Muscle layer of duodenum (tissue), 2 donors: ENCODE measurements at regions not wholly inside any gene's neighbourhood (a gene's known extent, or its start where the extent isn't known, plus 50 kb on each side); places are given as distances from the start of the nearest gene placed in this dataset.

Experiments used
- H3K27ac ChIP-seq: one replicate; pipeline ENCODE4 v1.7.0; 2013; ENCODE audit warnings: mild to moderate bottlenecking, low read length
- H3K27me3 ChIP-seq: one replicate; pipeline ENCODE4 v1.7.0; 2013; ENCODE audit warnings: low read depth, mild to moderate bottlenecking, control low read depth, low read length
- H3K36me3 ChIP-seq, 2 donors: one replicate each; pipeline ENCODE4 v1.7.0; 2013; ENCODE audit warnings: low read length in 2 of 2, control low read depth in 1 of 2, mild to moderate bottlenecking in 1 of 2; ENCODE audit not compliant: insufficient read depth in 2 of 2, control insufficient read depth in 1 of 2
- H3K4me1 ChIP-seq, 2 donors: one replicate each; pipeline ENCODE4 v1.7.0; 2013; ENCODE audit warnings: low read length in 2 of 2, mild to moderate bottlenecking in 2 of 2, control low read depth in 1 of 2, moderate library complexity in 1 of 2; ENCODE audit not compliant: insufficient read depth in 2 of 2, control insufficient read depth in 1 of 2
- H3K4me3 ChIP-seq, 2 donors: one replicate each; pipeline ENCODE4 v1.7.0; 2013; ENCODE audit warnings: low read length in 2 of 2, low read depth in 1 of 2, mild to moderate bottlenecking in 1 of 2
- H3K9me3 ChIP-seq, 2 donors: one replicate each; pipeline ENCODE4 v1.7.0; 2013; ENCODE audit warnings: low read length in 2 of 2, control low read depth in 1 of 2, mild to moderate bottlenecking in 1 of 2; ENCODE audit not compliant: control insufficient read depth in 1 of 2
- donor health status: healthy.

- H3K4me3 ChIP-seq: no peak overlapping the region
- H3K9me3 ChIP-seq: no peaks in the 10 kb centered on the region
- no peaks in the 10 kb centered on the region for H3K36me3 ChIP-seq
- no peaks in the 10 kb centered on the region for H3K27me3 ChIP-seq
- no peak overlapping the region for H3K27ac ChIP-seq
- peaks cover 0 to 3% of the 10 kb centered on the region in 2 donors for H3K4me1 ChIP-seq
Measured at GRCh38 chr2:198268519-198268918, 464.1 kb downstream of the PLCL1 start.

DNA sequence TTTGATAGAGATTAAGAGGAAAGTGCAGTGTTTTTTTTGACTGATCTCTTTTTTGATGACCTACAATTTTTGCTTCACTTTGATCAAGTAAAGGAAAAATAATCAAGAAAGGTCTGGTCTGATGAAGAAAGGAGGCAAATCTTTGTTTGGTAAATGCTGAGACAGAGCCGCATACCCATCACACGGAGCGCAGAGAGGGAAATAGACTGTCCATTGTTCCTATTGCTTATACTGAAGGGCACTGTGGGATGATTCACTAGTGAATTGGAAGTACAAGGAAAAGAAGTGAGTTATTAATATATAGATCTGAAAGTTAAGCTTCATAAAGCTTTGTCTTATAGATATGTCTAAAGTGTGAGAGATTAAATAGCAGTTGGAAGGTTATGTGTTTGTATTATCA lies 455.1 kb downstream of the PLCL1 start:
- H3K4me3 ChIP-seq: no peak overlapping the region
- H3K27ac ChIP-seq: no peak overlapping the region
- no peaks in the 10 kb centered on the region for H3K27me3 ChIP-seq
- peaks cover 0 to 5% of the 10 kb centered on the region in 2 donors for H3K4me1 ChIP-seq
- H3K36me3 ChIP-seq: no peaks in the 10 kb centered on the region
- no peaks in the 10 kb centered on the region for H3K9me3 ChIP-seq

DNA sequence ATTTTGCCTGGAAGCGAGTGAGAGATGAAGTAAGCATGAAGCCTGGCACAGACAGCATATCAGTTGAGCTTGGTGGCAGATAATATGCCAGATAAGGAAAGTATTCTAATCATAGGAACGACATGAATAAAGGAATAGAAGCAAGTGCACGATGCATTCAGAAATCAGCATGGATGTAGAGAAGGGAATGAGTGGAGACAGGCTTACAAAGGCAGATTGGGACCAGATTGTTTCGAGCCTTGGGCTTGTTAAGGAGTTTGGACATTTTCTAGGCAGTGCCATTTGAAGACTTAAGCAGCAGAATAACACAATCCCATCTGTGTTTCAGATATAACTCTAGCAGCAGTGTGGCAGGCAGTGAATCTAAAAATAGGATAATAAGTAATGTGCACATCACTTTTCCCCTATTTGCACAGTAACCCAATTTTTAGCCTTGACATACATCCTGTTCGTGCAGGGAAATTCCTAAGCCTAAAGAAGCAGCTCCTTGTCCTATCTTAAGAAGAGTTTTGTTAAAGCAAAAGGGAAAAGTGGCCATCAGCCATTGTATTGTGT lies 450.2 kb downstream of the PLCL1 start:
- no peaks in the 10 kb centered on the region for H3K9me3 ChIP-seq
- no peak overlapping the region for H3K4me3 ChIP-seq
- H3K36me3 ChIP-seq: no peaks in the 10 kb centered on the region
- no peaks in the 10 kb centered on the region for H3K27me3 ChIP-seq
- peaks cover 0 to 6% of the 10 kb centered on the region in 2 donors for H3K4me1 ChIP-seq
- no peak overlapping the region for H3K27ac ChIP-seq

- H3K4me3 ChIP-seq: no peak overlapping the region
- no peak overlapping the region for H3K27ac ChIP-seq
- no peaks in the 10 kb centered on the region for H3K36me3 ChIP-seq
- peaks cover 0 to 6% of the 10 kb centered on the region in 2 donors for H3K4me1 ChIP-seq
- no peaks in the 10 kb centered on the region for H3K27me3 ChIP-seq
- H3K9me3 ChIP-seq: no peaks in the 10 kb centered on the region
Measured at GRCh38 chr2:198253995-198254394, 449.6 kb downstream of the PLCL1 start.

DNA sequence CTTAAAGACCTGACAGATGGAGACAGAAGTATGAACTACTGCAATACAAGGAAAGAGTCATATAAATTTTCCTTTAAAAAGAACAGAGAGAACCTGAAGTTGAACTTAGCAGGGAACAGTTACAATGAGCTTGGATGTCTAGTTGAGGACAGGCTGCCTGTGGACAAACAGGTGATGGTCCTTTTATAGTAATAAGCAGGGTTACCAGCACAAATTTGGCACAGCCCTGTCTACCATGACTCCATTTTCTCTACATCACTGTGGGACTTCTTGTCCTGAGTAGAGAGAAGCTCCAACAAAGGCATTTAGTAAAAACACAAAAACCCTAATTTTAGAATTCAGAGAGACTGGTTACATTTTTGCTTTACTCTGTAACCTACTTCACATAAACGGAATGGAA lies 448.1 kb downstream of the PLCL1 start:
- H3K4me3 ChIP-seq: no peak overlapping the region
- no peaks in the 10 kb centered on the region for H3K36me3 ChIP-seq
- no peaks in the 10 kb centered on the region for H3K9me3 ChIP-seq
- no peak overlapping the region for H3K27ac ChIP-seq
- no peaks in the 10 kb centered on the region for H3K27me3 ChIP-seq
- H3K4me1 ChIP-seq: peaks cover 0 to 6% of the 10 kb centered on the region in 2 donors

- Histone ChIP-seq H3K4me1 (no peaks in the 10 kb centered on the region), H3K4me3 (no peak overlapping the region), H3K27me3 (no peaks in the 10 kb centered on the region), H3K9me3 (no peaks in the 10 kb centered on the region), H3K36me3 (no peaks in the 10 kb centered on the region), H3K27ac (no peak overlapping the region)
Measured at GRCh38 chr2:198242093-198242492, 437.7 kb downstream of the PLCL1 start.

DNA sequence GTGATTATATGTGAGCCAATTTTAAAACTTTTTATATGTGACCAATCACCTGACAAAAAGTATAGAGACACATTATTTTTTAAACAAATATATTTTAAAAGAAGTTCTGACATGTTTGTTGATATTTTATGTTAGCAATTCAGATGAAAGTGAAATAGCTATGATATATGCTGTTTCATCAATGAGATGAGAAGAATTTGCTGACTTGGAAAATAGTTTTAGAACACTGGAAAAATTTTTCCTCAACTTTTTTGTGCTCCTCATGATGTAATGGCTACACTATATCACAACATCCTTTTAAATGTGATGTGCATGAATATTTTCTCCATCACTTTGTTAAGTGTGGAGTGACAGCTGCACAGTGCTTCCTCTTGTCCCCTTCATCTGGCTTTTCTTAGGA lies 434.0 kb downstream of the PLCL1 start:
- Histone ChIP-seq H3K4me3 (no peak overlapping the region), H3K4me1 (no peaks in the 10 kb centered on the region)

DNA sequence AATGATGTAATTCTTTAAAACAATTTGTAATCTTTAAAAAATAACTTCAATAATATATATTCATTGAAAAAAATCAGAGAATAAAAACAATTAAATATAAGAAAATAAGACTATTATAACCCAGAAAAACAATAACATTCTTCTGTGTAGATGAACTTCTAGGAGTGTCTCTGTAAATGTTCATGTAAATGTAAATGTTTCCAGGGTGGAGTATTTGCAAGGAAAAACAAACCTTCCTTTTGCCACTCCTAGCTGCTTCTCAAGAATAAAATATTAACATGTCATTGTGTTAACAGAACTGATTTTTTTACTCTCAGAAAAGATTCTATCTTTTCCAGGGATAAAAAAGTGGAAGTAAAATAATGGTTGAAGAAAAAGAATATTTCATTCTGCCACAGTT lies 431.9 kb downstream of the PLCL1 start:
- Histone ChIP-seq H3K27me3 (no peaks in the 10 kb centered on the region), H3K4me1 (no peaks in the 10 kb centered on the region), H3K4me3 (no peak overlapping the region), H3K27ac (no peak overlapping the region), H3K9me3 (no peaks in the 10 kb centered on the region), H3K36me3 (no peaks in the 10 kb centered on the region)

More for the DNA sequence above, 434.0 kb downstream of the PLCL1 start:
- H3K27ac ChIP-seq: no peak overlapping the region
- no peaks in the 10 kb centered on the region for H3K9me3 ChIP-seq
- H3K27me3 ChIP-seq: no peaks in the 10 kb centered on the region
- H3K36me3 ChIP-seq: no peaks in the 10 kb centered on the region

GRCh38 chr2:198232281-198232680 lies 427.9 kb downstream of the PLCL1 start:
- H3K27ac ChIP-seq: no peak overlapping the region
- no peaks in the 10 kb centered on the region for H3K4me1 ChIP-seq
- no peaks in the 10 kb centered on the region for H3K36me3 ChIP-seq
- H3K4me3 ChIP-seq: no peak overlapping the region
- no peaks in the 10 kb centered on the region for H3K27me3 ChIP-seq
- H3K9me3 ChIP-seq: no peaks in the 10 kb centered on the region

DNA sequence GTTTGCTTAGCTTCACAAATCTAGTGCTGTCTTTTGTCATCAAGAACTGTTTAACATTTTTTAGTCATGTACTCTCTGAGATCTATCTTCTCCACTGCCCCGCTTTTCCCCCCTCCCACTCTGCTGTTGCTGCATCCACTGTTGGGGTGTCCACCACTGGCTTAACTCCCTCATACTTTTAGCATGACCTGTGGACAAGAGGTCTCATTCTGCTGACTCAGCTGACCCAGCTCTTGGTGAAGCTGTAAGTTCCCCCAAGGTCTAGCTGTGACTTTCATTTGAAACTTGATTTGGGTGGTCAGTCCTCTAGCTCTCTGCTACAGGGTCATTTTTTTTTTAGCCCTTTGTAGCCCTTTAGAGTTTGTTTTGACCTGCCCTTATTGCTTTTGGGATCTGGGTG lies 427.2 kb downstream of the PLCL1 start:
- Histone ChIP-seq H3K27ac (no peak overlapping the region), H3K9me3 (no peaks in the 10 kb centered on the region), H3K27me3 (no peaks in the 10 kb centered on the region), H3K4me3 (no peak overlapping the region), H3K4me1 (no peaks in the 10 kb centered on the region), H3K36me3 (no peaks in the 10 kb centered on the region)

- Histone ChIP-seq H3K36me3 (no peaks in the 10 kb centered on the region), H3K27ac (no peak overlapping the region), H3K4me1 (peaks cover 0 to 10% of the 10 kb centered on the region in 2 donors), H3K27me3 (no peaks in the 10 kb centered on the region), H3K9me3 (no peaks in the 10 kb centered on the region), H3K4me3 (no peak overlapping the region)
Measured at GRCh38 chr2:198220763-198221610, 416.6 kb downstream of the PLCL1 start.
